OCI-LY7 (cell line): ENCODE measurements at regions not wholly inside any gene's neighbourhood (a gene's known extent, or its start where the extent isn't known, plus 50 kb on each side); places are given as distances from the start of the nearest gene placed in this dataset.

Source experiments
- BruUV-seq: library from RNA; stranded (reverse); fragments of 400-500 nt; replicated peaks from 2 replicates; lab custom pipeline; 2021; lab: Mats Ljungman, UMichigan
- CTCF ChIA-PET: fragments of 300-600 bp; sonication (Branson Sonifier 250); formaldehyde crosslinking; loops from one replicate; lab custom pipeline; 2022; ENCODE audit warnings: antibody characterized with exemption; ENCODE audit not compliant: unreplicated experiment; lab: Charles Lee
- POLR2A ChIA-PET: fragments of 300-600 bp; sonication (Branson Sonifier 250); formaldehyde crosslinking; loops from one replicate; lab custom pipeline; 2022; ENCODE audit warnings: antibody characterized with exemption; lab: Charles Lee
- DNase-seq: peaks from one replicate; pipeline ENCODE4 v3.0.0-alpha.2; 2015; ENCODE audit warnings: low spot score
- H2AFZ ChIP-seq: fragments of 200-600 bp; sonication (generic), shearing (Covaris generic); 2 replicates; pipeline ENCODE4 v1.6.1; 2014; ENCODE audit warnings: mild to moderate bottlenecking, antibody characterized with exemption, low read length, moderate library complexity
- H3K27ac ChIP-seq: fragments of 200-600 bp; sonication (generic); 2 replicates; pipeline ENCODE4 v1.5.1; 2014; ENCODE audit warnings: mixed run types, low read depth, mild to moderate bottlenecking, moderate library complexity, low read length, inconsistent platforms; ENCODE audit not compliant: poor library complexity, severe bottlenecking
- H3K36me3 ChIP-seq: fragments of 200-600 bp; sonication (generic); 2 replicates; pipeline ENCODE4 v1.6.1; 2014; ENCODE audit warnings: mild to moderate bottlenecking, antibody characterized with exemption, low read length, moderate library complexity, mixed read lengths; ENCODE audit not compliant: insufficient read depth
- H3K4me1 ChIP-seq: fragments of 200-600 bp; sonication (generic); 2 replicates; pipeline ENCODE4 v1.5.1; 2014; ENCODE audit warnings: mild to moderate bottlenecking, low read length; ENCODE audit not compliant: insufficient read depth, poor library complexity, severe bottlenecking
- H3K4me2 ChIP-seq: fragments of 200-600 bp; sonication (generic); 2 replicates; pipeline ENCODE4 v1.6.1; 2014; ENCODE audit warnings: mild to moderate bottlenecking, low read length
- H3K4me3 ChIP-seq: fragments of 200-600 bp; sonication (generic); 2 replicates; pipeline ENCODE4 v1.5.1; 2014; ENCODE audit warnings: mild to moderate bottlenecking, low read depth, low read length; ENCODE audit not compliant: poor library complexity, severe bottlenecking
- H3K79me2 ChIP-seq: fragments of 200-600 bp; sonication (generic); 2 replicates; pipeline ENCODE4 v1.6.1; 2016; ENCODE audit warnings: low read depth, mild to moderate bottlenecking, low read length, moderate library complexity, mixed read lengths; ENCODE audit not compliant: insufficient read depth
- H3K9me2 ChIP-seq: fragments of 200-600 bp; sonication (generic); 2 replicates; pipeline ENCODE4 v1.6.1; 2016; ENCODE audit warnings: mild to moderate bottlenecking, low read length, mixed read lengths; ENCODE audit not compliant: insufficient read depth
- H3K9me3 ChIP-seq: fragments of 200-600 bp; sonication (generic); 2 replicates; pipeline ENCODE4 v1.6.1; 2014; ENCODE audit warnings: mild to moderate bottlenecking, mixed run types, low read length, mixed read lengths
- H4K20me1 ChIP-seq: fragments of 200-600 bp; sonication (generic); 2 replicates; pipeline ENCODE4 v1.6.1; 2014; ENCODE audit warnings: mild to moderate bottlenecking, antibody characterized with exemption, low read length, moderate library complexity, mixed read lengths; ENCODE audit not compliant: insufficient read depth
- EZH2phosphoT487 ChIP-seq: fragments of 200-600 bp; sonication (generic); IDR thresholded peaks from 2 replicates; pipeline ENCODE4 v1.6.1; 2018; ENCODE audit warnings: low read depth, borderline replicate concordance, mild to moderate bottlenecking, mixed run types, antibody characterized with exemption, low read length, moderate library complexity, mixed read lengths
- intact Hi-C: fragments of 100-400 bp; cut with micrococcal nuclease; formaldehyde crosslinking; loops from one replicate; pipeline ENCODE4 v1.10.0; 2022; ENCODE audit not compliant: unreplicated experiment
- TF ChIP-seq, protein P1 (sequence below): fragments of 200-600 bp; sonication (generic); conservative IDR thresholded peaks from 2 replicates; pipeline ENCODE4 v1.5.1; 2014; ENCODE audit warnings: mild to moderate bottlenecking, antibody characterized with exemption, low read length, moderate library complexity, mixed read lengths

DNA sequence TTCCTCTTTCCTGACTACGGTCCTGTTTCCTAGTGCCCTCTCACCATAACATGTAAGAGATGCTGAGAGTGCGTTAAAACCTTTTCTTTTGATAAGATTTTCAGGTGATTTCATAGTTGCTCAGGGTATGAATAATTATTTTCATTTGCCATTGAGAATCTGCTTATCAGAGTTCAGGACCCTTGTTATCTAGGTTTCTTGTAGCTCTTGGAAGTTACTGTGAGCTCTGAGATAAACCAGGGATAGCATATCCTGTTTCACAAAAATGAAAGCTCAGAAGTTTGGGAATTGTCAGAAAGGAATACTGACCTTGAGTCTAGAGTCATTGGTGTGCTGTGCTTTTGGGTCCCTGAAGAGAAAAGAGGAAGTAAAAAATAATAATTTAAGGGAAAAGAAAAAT lies 76.8 kb upstream of the PRKG1 start:
- CTCF ChIA-PET: no interaction called here
- BruUV-seq: no TSS peak

DNA sequence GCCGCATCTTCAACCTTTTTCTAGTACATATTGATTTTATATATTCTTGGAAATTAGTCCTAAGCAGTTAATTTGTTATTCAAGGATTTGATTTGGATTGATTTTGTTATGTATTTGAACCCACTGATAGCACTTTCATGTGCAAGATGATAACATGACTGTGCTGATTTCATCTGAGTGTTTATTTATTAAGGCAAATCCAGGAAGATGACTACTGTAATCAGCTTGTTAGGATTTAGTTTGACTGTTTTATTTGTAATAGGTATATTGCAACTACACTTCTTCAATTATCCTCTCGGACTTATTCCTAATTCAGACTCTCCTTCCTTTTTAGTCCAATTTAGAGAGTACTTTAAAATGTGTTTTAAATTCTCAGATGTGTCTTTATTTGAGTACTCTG lies 75.1 kb upstream of the PRKG1 start:
- H2AFZ ChIP-seq: no peak overlapping the region
- H3K9me2 ChIP-seq: no peaks in the 10 kb centered on the region
- H3K9me3 ChIP-seq: no peaks in the 10 kb centered on the region
- ChIA-PET CTCF (no interaction called here), POLR2A (no interaction called here)
- H3K36me3 ChIP-seq: no peaks in the 10 kb centered on the region
- no peak overlapping the region for H3K4me2 ChIP-seq
- no peaks in the 10 kb centered on the region for H3K79me2 ChIP-seq
- no peak overlapping the region for H3K4me3 ChIP-seq
- no peak for TF ChIP-seq EZH2phosphoT487
- TF ChIP-seq, protein P1, sequence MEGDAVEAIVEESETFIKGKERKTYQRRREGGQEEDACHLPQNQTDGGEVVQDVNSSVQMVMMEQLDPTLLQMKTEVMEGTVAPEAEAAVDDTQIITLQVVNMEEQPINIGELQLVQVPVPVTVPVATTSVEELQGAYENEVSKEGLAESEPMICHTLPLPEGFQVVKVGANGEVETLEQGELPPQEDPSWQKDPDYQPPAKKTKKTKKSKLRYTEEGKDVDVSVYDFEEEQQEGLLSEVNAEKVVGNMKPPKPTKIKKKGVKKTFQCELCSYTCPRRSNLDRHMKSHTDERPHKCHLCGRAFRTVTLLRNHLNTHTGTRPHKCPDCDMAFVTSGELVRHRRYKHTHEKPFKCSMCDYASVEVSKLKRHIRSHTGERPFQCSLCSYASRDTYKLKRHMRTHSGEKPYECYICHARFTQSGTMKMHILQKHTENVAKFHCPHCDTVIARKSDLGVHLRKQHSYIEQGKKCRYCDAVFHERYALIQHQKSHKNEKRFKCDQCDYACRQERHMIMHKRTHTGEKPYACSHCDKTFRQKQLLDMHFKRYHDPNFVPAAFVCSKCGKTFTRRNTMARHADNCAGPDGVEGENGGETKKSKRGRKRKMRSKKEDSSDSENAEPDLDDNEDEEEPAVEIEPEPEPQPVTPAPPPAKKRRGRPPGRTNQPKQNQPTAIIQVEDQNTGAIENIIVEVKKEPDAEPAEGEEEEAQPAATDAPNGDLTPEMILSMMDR: no peak
- intact Hi-C loops: no loop called here
- no TSS peak for BruUV-seq
- H4K20me1 ChIP-seq: no peaks in the 10 kb centered on the region
- DNase-seq: no peak
- no peaks in the 10 kb centered on the region for H3K4me1 ChIP-seq
- H3K27ac ChIP-seq: no peak overlapping the region

More for the DNA sequence above, 76.8 kb upstream of the PRKG1 start:
- Histone ChIP-seq H3K4me1 (no peaks in the 10 kb centered on the region), H3K27ac (no peak overlapping the region), H4K20me1 (no peaks in the 10 kb centered on the region), H3K4me2 (no peak overlapping the region), H3K36me3 (no peaks in the 10 kb centered on the region), H2AFZ (no peak overlapping the region), H3K79me2 (no peaks in the 10 kb centered on the region), H3K9me2 (no peaks in the 10 kb centered on the region), H3K4me3 (no peak overlapping the region), H3K9me3 (no peaks in the 10 kb centered on the region)
- no peak for DNase-seq
- no peak for TF ChIP-seq EZH2phosphoT487
- TF ChIP-seq, protein P1: no peak
- POLR2A ChIA-PET: no interaction called here
- intact Hi-C loops: no loop called here

DNA sequence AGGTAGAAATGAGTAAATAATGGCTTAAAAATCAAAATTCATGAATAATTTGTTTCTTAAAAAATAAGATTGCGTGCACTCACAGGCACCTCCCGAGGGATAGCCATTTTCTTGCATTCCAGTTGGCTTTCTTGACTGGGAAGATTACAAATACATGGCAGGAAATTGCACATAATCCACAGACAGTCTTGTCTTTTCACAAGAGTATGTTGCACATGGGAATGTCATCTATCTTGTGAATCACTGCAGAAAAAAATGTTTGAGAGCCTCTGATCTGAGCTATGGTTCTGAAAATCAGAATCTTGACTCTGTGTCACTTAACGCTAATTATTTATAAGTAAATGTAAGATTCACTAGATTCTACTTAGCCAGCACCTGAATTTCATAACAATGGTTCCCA lies 74.1 kb upstream of the PRKG1 start:
- intact Hi-C loops: loop anchor here (10.0 kb wide), 1 partner anchor 965 kb away; no protein-coding TSS in a partner anchor
- Histone ChIP-seq H4K20me1 (no peaks in the 10 kb centered on the region), H3K9me2 (no peaks in the 10 kb centered on the region), H3K36me3 (no peaks in the 10 kb centered on the region), H2AFZ (no peak overlapping the region), H3K4me2 (no peak overlapping the region), H3K4me1 (no peaks in the 10 kb centered on the region), H3K9me3 (no peaks in the 10 kb centered on the region), H3K4me3 (no peak overlapping the region), H3K79me2 (no peaks in the 10 kb centered on the region), H3K27ac (no peak overlapping the region)
- ChIA-PET CTCF (no interaction called here), POLR2A (no interaction called here)
- BruUV-seq: no TSS peak
- TF ChIP-seq EZH2phosphoT487: no peak
- TF ChIP-seq, protein P1: no peak
- no peak for DNase-seq
